Naive B cell (primary cell): ENCODE measurements at regions not wholly inside any gene's neighbourhood (a gene's known extent, or its start where the extent isn't known, plus 50 kb on each side); places are given as distances from the start of the nearest gene placed in this dataset.
"Not testable (repeated sequence)": the region's sequence is repeated elsewhere in the genome, so short reads cannot be mapped to it uniquely, and the experiment has no call there.

Source experiments
- ATAC-seq, 2 donors: fragments of 150-1000 bp; cut with Tn5 transposase; 2 replicates each; pipeline ENCODE4 v1.10.0; 2021; ENCODE audit warnings: low read depth in 2 of 2, mild to moderate bottlenecking in 2 of 2, moderate library complexity in 2 of 2
- DNase-seq: peaks from one replicate; pipeline ENCODE4 v3.0.0; 2022
- H3K27ac Mint-ChIP-seq, 6 donors: one replicate each; pipeline ENCODE4 v1.8.0; 2020 to 2022; ENCODE audit warnings: mild to moderate bottlenecking in 6 of 6, mixed read lengths in 6 of 6, moderate library complexity in 5 of 6, inconsistent platforms in 2 of 6
- H3K27me3 Mint-ChIP-seq, 3 donors: one replicate each; pipeline ENCODE4 v1.8.0; 2021 to 2022; ENCODE audit warnings: mixed read lengths in 3 of 3, mild to moderate bottlenecking in 1 of 3
- H3K36me3 Mint-ChIP-seq, 2 donors: one replicate each; pipeline ENCODE4 v1.8.0; 2020 to 2022; ENCODE audit warnings: mixed read lengths in 2 of 2, inconsistent platforms in 1 of 2, mild to moderate bottlenecking in 1 of 2
- H3K4me1 Mint-ChIP-seq, 3 donors: one replicate each; pipeline ENCODE4 v1.8.0; 2020 to 2022; ENCODE audit warnings: mixed read lengths in 3 of 3, inconsistent platforms in 1 of 3, mild to moderate bottlenecking in 1 of 3, moderate library complexity in 1 of 3
- H3K4me3 Mint-ChIP-seq, 8 donors: one replicate each; pipeline ENCODE4 v1.8.0; 2020 to 2022; ENCODE audit warnings: mild to moderate bottlenecking in 8 of 8, mixed read lengths in 8 of 8, moderate library complexity in 8 of 8, inconsistent platforms in 2 of 8
- H3K9me3 Mint-ChIP-seq, 7 donors: one replicate each; pipeline ENCODE4 v1.8.0; 2020 to 2022; ENCODE audit warnings: mixed read lengths in 7 of 7, mild to moderate bottlenecking in 5 of 7, inconsistent platforms in 2 of 7, moderate library complexity in 1 of 7

GRCh38 chr17:27365329-27365945 lies 71.5 kb downstream of the WSB1 start:
- not testable (repeated sequence) for DNase-seq, H3K4me1 Mint-ChIP-seq, H3K36me3 Mint-ChIP-seq, H3K4me3 Mint-ChIP-seq, H3K9me3 Mint-ChIP-seq, H3K27me3 Mint-ChIP-seq, ATAC-seq, H3K27ac Mint-ChIP-seq

DNA sequence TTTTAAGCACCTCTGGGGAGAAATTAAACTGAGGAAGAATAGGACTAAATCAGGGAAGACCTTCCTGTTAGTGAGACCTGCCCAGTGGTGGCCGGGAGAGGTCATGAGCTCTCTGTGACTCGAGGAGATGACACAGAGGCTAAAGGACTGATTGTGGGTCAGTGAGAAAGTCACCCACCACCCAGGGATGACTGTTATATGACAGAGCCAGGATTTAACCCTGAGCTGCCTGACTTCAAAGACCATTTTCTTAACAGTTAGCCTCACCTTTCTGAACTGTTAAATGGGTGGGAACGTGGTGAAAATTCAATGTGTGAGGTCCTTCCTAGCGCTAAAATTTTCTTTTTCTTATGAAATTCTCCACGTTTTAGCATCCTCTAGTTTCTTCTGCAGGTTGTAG lies 72.5 kb downstream of the WSB1 start:
- no peak overlapping the region for H3K27ac Mint-ChIP-seq
- H3K36me3 Mint-ChIP-seq: peaks cover 4 to 10% of the 10 kb centered on the region in 2 donors
- no peaks in the 10 kb centered on the region for H3K27me3 Mint-ChIP-seq
- no peak overlapping the region for H3K4me3 Mint-ChIP-seq
- no peaks in the 10 kb centered on the region for H3K4me1 Mint-ChIP-seq
- peaks cover 5 to 17% (median 10%) of the 10 kb centered on the region in 7 donors for H3K9me3 Mint-ChIP-seq
- DNase-seq (no peak), ATAC-seq (no peak)

DNA sequence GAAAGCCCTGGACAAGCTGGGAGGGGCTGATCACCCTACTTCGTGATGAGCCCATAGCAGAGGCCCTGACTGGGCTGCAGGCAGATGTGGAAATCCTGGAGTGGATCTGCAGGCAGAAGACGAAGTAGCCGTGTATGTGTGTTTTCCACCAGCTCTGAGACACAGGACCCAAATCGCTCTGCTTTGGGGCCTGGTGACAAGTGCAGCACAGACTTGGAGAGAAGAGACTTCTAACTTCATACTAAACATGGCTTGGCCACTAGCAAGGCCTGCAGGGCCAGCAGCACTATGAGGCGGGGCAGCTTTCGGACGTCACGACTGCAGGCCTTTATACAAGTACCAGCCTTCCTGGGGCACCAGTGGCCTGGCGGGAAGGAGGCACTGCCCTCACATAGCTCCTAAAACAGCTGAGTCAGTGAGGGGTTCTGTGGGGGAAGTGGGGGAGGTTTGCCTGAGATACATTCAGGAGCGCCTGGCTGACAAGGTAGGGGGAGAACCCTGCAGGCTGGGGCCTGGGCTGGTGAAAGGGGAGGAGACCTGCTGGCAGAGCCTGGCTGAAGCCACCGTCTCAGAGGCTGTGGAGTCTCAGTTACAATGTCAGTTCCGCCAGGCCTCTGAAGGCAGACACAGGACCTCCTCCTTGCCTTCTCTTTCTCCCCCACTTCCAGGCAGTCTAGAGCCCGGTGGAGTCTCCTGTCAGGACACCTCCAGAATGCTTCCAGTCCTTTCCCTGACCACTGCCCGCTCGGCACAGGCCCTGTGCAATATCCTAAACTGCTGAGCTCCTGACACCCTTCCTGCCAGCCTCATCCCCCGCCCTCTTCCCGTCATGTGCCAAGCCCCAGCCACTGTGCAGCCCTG lies 73.4 kb downstream of the WSB1 start:
- H3K27me3 Mint-ChIP-seq: no peaks in the 10 kb centered on the region
- no peaks in the 10 kb centered on the region for H3K4me1 Mint-ChIP-seq
- H3K36me3 Mint-ChIP-seq: peaks cover 4 to 18% of the 10 kb centered on the region in 2 donors
- ATAC-seq: no peak
- peaks cover 5 to 25% (median 15%) of the 10 kb centered on the region in 7 donors for H3K9me3 Mint-ChIP-seq
- H3K4me3 Mint-ChIP-seq: peak overlapping the region in 1 of 8 donors; percentile 68
- no peak for DNase-seq
- H3K27ac Mint-ChIP-seq: peak overlapping the region in 1 of 6 donors; percentile 57

DNA sequence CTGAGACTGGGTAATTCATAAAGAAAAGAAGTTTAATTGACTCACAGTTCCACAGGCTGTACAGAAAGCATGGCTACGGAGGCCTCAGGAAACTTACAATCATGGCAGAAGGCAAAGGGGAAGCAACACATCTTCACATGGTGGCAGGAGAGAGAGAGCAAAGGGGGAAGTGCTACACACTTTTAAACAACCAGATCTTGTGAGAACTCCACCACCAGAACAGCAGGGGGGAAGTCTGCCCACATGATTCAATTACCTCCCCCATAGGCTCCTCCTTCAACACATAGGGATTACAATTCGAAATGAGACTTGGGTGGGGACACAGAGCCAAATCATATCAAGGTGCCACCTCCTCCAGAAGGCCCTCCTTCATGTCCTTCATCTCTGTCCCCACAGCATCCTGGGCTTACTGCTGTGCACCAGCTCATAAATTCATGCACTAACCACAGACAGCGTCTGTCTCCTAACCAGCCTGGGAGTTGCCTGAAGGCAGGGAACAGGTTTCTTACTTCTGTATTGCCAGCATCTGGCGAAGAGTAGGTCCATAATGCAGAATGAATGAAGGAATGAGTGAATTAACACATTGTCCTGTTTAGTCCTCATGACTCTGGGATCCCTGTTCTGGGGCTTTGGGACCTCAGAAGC lies 74.4 kb downstream of the WSB1 start:
- ATAC-seq (no peak), DNase-seq (no peak)
- Mint-ChIP-seq H3K27me3 (peaks cover 0 to 8% (median 7%) of the 10 kb centered on the region in 3 donors), H3K9me3 (peaks cover 10 to 29% (median 20%) of the 10 kb centered on the region in 7 donors), H3K4me1 (no peaks in the 10 kb centered on the region), H3K36me3 (peaks cover 5 to 25% of the 10 kb centered on the region in 2 donors), H3K27ac (peak overlapping the region in 1 of 6 donors; percentile 11), H3K4me3 (no peak overlapping the region)

DNA sequence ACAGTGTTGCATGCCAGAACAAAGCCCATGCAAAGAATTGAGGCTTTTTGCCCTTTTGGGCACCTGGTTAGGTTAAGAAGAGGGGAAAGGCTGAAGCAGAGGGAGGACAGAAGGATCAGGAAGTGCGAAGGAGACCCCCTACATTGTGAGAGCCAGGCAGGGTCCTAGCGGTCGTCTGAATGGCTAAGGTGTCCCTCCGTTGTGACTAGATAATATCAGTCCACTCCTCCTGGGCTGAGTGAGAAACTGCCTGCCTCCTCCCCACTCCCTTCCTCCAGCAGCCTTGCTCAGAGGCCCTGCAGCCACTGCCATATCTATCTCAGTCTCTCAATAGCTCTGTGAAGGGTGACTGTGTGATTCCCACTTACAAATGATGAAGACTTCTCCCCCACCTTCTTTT lies 75.1 kb downstream of the WSB1 start:
- Mint-ChIP-seq H3K4me3 (no peak overlapping the region), H3K36me3 (peaks cover 10 to 30% of the 10 kb centered on the region in 2 donors), H3K4me1 (no peaks in the 10 kb centered on the region), H3K27ac (no peak overlapping the region), H3K9me3 (peaks cover 14 to 36% (median 26%) of the 10 kb centered on the region in 7 donors), H3K27me3 (peaks cover 0 to 11% (median 11%) of the 10 kb centered on the region in 3 donors)
- no peak for DNase-seq
- ATAC-seq: no peak

GRCh38 chr17:27370776-27371175 lies 76.9 kb downstream of the WSB1 start:
- ATAC-seq (no peak), DNase-seq (no peak)
- Mint-ChIP-seq H3K4me3 (peak overlapping the region in 1 of 8 donors; percentile 2), H3K27ac (no peak overlapping the region), H3K4me1 (no peaks in the 10 kb centered on the region), H3K27me3 (peaks cover 7 to 26% (median 25%) of the 10 kb centered on the region in 3 donors), H3K9me3 (peaks cover 18 to 51% (median 36%) of the 10 kb centered on the region in 7 donors), H3K36me3 (peaks cover 10 to 46% of the 10 kb centered on the region in 2 donors)

DNA sequence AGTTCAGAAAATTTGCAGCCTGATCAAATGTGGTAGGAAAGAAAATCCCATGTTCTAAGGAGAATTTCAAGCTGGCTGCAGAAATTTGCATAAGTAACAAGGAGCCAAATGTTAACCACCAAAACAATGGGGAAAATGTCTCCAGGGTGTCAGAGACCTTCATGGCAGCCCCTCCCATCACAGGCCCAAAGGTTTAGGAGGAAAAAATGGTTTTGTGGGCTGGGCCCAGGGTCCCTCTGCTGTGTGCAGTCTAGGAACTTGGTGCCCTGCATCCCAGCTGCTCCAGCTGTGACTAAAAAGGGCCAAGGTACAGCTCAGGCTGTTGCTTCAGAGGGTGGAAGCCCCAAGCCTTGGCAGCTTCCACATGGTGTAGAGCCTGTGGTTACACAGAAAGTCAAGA lies 79.8 kb downstream of the WSB1 start:
- not testable (repeated sequence) for ATAC-seq, DNase-seq, H3K4me3 Mint-ChIP-seq, H3K4me1 Mint-ChIP-seq, H3K27ac Mint-ChIP-seq
- H3K9me3 Mint-ChIP-seq: peaks cover 18 to 46% (median 35%) of the 10 kb centered on the region in 7 donors
- peaks cover 9 to 46% of the 10 kb centered on the region in 2 donors for H3K36me3 Mint-ChIP-seq
- peaks cover 7 to 32% (median 32%) of the 10 kb centered on the region in 3 donors for H3K27me3 Mint-ChIP-seq

DNA sequence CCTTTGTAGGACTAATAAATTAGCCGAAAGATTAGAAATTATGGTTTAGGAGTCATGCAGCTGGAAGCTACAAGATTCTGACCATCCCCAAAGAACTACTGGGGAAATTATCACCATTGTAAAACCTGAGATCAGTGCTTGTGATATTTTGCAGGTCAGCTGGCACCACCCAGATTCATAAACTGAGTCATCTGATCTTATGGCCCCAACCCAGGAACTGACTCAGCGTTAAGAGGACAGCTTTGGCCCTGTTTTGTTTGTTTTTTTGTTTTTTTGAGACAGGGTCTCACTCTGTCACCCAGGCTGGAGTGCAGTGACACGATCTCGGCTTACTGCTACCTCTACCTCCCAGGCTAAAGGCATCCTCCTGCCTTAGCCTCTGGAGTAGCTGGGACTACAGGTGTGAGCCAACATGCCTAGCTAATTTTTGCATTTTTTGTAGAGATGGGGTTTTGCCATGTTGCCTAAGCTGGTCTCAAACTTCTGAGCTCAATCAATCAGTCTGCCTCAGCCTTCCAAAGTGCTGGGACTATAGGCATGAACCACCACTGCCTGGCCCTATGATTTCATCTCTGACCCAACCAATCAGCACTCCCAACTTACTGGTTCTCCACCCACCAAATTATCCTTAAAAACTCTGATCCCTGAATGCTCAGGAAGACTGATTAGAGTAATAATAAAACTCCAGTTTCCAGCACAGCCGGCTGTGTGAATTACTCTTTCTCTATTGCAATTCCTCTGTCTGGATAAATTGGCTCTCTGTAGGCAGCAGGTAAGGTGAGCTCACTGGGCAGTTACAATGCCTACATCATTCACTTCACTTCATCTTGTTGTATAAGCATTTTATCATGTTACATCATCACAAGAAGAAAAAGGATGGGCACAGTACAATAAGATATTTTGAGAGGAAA lies 79.4 kb upstream of the KSR1 start:
- DNase-seq (no peak), ATAC-seq (no peak)
- Mint-ChIP-seq H3K4me3 (no peak overlapping the region), H3K9me3 (peaks cover 13 to 32% (median 22%) of the 10 kb centered on the region in 7 donors), H3K36me3 (peaks cover 9 to 31% of the 10 kb centered on the region in 2 donors), H3K27me3 (peaks cover 28 to 60% (median 54%) of the 10 kb centered on the region in 3 donors), H3K4me1 (peaks cover 0 to 15% (median 3%) of the 10 kb centered on the region in 3 donors), H3K27ac (no peak overlapping the region)

GRCh38 chr17:27378482-27379175 lies 77.6 kb upstream of the KSR1 start:
- Mint-ChIP-seq H3K27me3 (peaks cover 28 to 48% (median 44%) of the 10 kb centered on the region in 3 donors), H3K4me3 (no peak overlapping the region), H3K4me1 (peaks cover 0 to 15% (median 3%) of the 10 kb centered on the region in 3 donors), H3K36me3 (peaks cover 4 to 17% of the 10 kb centered on the region in 2 donors), H3K9me3 (peaks cover 4 to 19% (median 15%) of the 10 kb centered on the region in 7 donors), H3K27ac (peak overlapping the region in 1 of 6 donors; percentile 19)
- no peak for DNase-seq
- no peak for ATAC-seq

DNA sequence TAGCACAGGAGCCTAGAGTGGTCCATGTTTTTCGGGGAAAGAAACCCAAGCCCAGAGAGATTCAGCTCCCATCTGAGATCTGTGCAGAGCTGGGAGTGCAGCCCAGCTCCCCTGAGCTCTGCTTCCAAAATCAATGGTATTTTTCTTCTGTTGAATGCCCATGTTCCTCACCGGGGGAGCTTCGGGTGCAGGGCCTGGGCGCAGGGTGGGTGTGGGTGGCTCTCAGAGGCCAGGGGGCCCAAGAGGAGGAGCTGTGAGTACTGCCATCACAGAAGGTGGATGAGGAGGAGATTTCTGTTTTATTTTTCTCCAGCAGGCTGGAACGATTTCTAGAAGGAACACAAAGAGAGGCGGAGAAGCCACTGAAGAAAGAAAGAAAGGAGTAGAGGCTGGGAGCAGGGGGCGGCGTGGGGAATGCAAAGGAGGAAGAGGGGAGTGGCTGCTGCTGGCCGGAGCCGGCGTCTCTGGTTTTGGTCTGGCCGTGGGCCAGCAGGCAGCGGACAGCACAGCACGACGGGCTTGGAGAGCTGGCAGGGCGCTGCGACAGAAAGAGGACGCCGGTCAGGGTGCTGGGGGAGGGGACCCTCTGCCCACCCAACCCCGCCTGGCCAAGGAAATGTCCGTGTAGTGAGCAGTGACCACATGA lies 76.2 kb upstream of the KSR1 start:
- Mint-ChIP-seq H3K4me1 (peaks cover 0 to 15% (median 3%) of the 10 kb centered on the region in 3 donors), H3K4me3 (no peak overlapping the region), H3K27me3 (peaks cover 28 to 49% (median 37%) of the 10 kb centered on the region in 3 donors), H3K36me3 (peaks cover 3 to 6% of the 10 kb centered on the region in 2 donors), H3K27ac (peak overlapping the region in 1 of 6 donors; percentile 97), H3K9me3 (peaks cover 0 to 5% (median 3%) of the 10 kb centered on the region in 7 donors)
- no peak for DNase-seq
- ATAC-seq: no peak

DNA sequence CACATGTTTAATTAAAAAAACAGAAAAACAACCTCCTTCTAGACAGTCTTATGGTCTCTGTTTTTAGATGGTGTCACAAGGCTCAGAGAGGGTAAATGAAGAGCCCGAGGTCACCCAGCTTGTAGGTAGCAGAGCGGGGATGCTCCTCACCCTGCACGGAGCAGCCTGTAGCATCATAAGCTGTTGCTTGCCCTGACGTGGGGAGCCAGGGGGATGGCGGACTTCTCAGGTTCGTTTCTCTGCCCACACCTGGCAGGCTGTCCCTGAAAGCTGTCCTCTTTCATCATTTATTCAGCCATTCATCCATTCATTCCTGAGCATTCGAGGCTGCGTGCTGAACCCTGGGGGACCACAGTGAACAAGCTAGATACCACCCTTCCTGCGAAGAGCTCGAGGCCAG lies 75.7 kb upstream of the KSR1 start:
- peaks cover under 1 to 3% of the 10 kb centered on the region in 2 donors for H3K36me3 Mint-ChIP-seq
- no peak overlapping the region for H3K4me3 Mint-ChIP-seq
- H3K9me3 Mint-ChIP-seq: peaks cover 0 to 3% (median 0%) of the 10 kb centered on the region in 7 donors
- peaks cover 0 to 15% (median 3%) of the 10 kb centered on the region in 3 donors for H3K4me1 Mint-ChIP-seq
- DNase-seq: no peak
- H3K27me3 Mint-ChIP-seq: peaks cover 24 to 44% (median 31%) of the 10 kb centered on the region in 3 donors
- no peak for ATAC-seq
- H3K27ac Mint-ChIP-seq: no peak overlapping the region
